ENCODE measurements at regions not wholly inside any gene's neighbourhood (a gene's known extent, or its start where the extent isn't known, plus 50 kb on each side); places are given as distances from the start of the nearest gene placed in this dataset.

GRCh38 chr7:25780904-25781303 lies 371.1 kb upstream of the NFE2L3 start:
- no peak for DNase-seq (ENCODE audit: low read depth)

GRCh38 chr7:25781704-25782103 lies 370.3 kb upstream of the NFE2L3 start:
- DNase-seq (ENCODE audit: low read depth), result no peak

GRCh38 chr7:25786936-25787335 lies 365.1 kb upstream of the NFE2L3 start:
- no peak for DNase-seq (ENCODE audit: low read depth)

GRCh38 chr7:25787336-25787735 lies 364.7 kb upstream of the NFE2L3 start:
- no peak for DNase-seq (ENCODE audit: low read depth)

- no peak for DNase-seq (ENCODE audit: low read depth)
These were observed 363.6 kb upstream of the NFE2L3 start for GRCh38 chr7:25788371-25788770.

- DNase-seq (ENCODE audit: low read depth), result no peak
These were observed 362.9 kb upstream of the NFE2L3 start for GRCh38 chr7:25788961-25789620.

GRCh38 chr7:25789701-25790640 lies 362.0 kb upstream of the NFE2L3 start:
- DNase-seq (ENCODE audit: low read depth), result no peak

GRCh38 chr7:25790963-25791362 lies 361.0 kb upstream of the NFE2L3 start:
- no peak for DNase-seq (ENCODE audit: low read depth)

- DNase-seq (ENCODE audit: low read depth), result no peak
These were observed 359.4 kb upstream of the NFE2L3 start for GRCh38 chr7:25792586-25792985.

GRCh38 chr7:25795824-25796235 lies 356.2 kb upstream of the NFE2L3 start:
- DNase-seq (ENCODE audit: low read depth), result no peak

- no peak for DNase-seq (ENCODE audit: low read depth)
These were observed 353.7 kb upstream of the NFE2L3 start for GRCh38 chr7:25798344-25798743.

GRCh38 chr7:25801214-25801613 lies 350.8 kb upstream of the NFE2L3 start:
- DNase-seq (ENCODE audit: low read depth), result no peak

GRCh38 chr7:25802057-25802456 lies 349.9 kb upstream of the NFE2L3 start:
- DNase-seq (ENCODE audit: low read depth), result no peak

GRCh38 chr7:25802473-25802872 lies 349.5 kb upstream of the NFE2L3 start:
- DNase-seq (ENCODE audit: low read depth), result no peak

GRCh38 chr7:25803117-25803887 lies 348.7 kb upstream of the NFE2L3 start:
- DNase-seq (ENCODE audit: low read depth), result no peak

GRCh38 chr7:25804154-25804553 lies 347.8 kb upstream of the NFE2L3 start:
- DNase-seq (ENCODE audit: low read depth), result no peak

- no peak for DNase-seq (ENCODE audit: low read depth)
These were observed 346.8 kb upstream of the NFE2L3 start for GRCh38 chr7:25805027-25805687.

GRCh38 chr7:25807086-25807611 lies 344.8 kb upstream of the NFE2L3 start:
- DNase-seq (ENCODE audit: low read depth), result no peak

GRCh38 chr7:25809441-25809840 lies 342.6 kb upstream of the NFE2L3 start:
- no peak for DNase-seq (ENCODE audit: low read depth)

- no peak for DNase-seq (ENCODE audit: low read depth)
These were observed 339.7 kb upstream of the NFE2L3 start for GRCh38 chr7:25812086-25812850.

- no peak for DNase-seq (ENCODE audit: low read depth)
These were observed 338.6 kb upstream of the NFE2L3 start for GRCh38 chr7:25813381-25813780.

Measured in stimulated activated CD8-positive, alpha-beta memory T cell treated with anti-CD3 and anti-CD28 coated beads, Interleukin-12 subunit alpha, Interleukin-12 subunit beta, amount 100 ng/mL, for 4 hours (primary cell).